Mesenchymal stem cell (in vitro differentiated cells and primary cell): ENCODE measurements at regions not wholly inside any gene's neighbourhood (a gene's known extent, or its start where the extent isn't known, plus 50 kb on each side); places are given as distances from the start of the nearest gene placed in this dataset.
A peak's percentile ranks its signal among the peaks of the same experiment; 100 is the strongest.

Experiments
- DNase-seq: peaks from one replicate; pipeline ENCODE4 v3.0.0-alpha.2; 2013
- H2AFZ ChIP-seq: one replicate; pipeline ENCODE4 v1.6.1; 2013; ENCODE audit warnings: low read depth, mild to moderate bottlenecking, control low read depth, inconsistent platforms, low read length, moderate library complexity
- H2AK5ac ChIP-seq: 2 replicates; pipeline ENCODE4 v1.6.1; 2013; ENCODE audit warnings: low read length, moderate library complexity, mild to moderate bottlenecking, inconsistent platforms; ENCODE audit not compliant: severe bottlenecking
- H2BK120ac ChIP-seq: one replicate; pipeline ENCODE4 v1.6.1; 2013; ENCODE audit warnings: low read depth, mild to moderate bottlenecking, inconsistent platforms, low read length, moderate library complexity
- H2BK12ac ChIP-seq, 2 experiments: one replicate each; pipeline ENCODE4 v1.6.1; 2013; ENCODE audit warnings: inconsistent platforms in 2 of 2, low read length in 2 of 2, mild to moderate bottlenecking in 2 of 2, moderate library complexity in 2 of 2, control low read depth in 1 of 2
- H2BK15ac ChIP-seq: one replicate; pipeline ENCODE4 v1.6.1; 2013; ENCODE audit warnings: mild to moderate bottlenecking, low read depth, inconsistent platforms; ENCODE audit not compliant: poor library complexity, severe bottlenecking
- H2BK5ac ChIP-seq: 2 replicates; pipeline ENCODE4 v1.6.1; 2013; ENCODE audit warnings: low read depth, mild to moderate bottlenecking, low read length, control low read depth, inconsistent platforms; ENCODE audit not compliant: poor library complexity, severe bottlenecking
- H3K14ac ChIP-seq, 2 experiments: one replicate each; pipeline ENCODE4 v1.6.1; 2013; ENCODE audit warnings: inconsistent platforms in 2 of 2, low read length in 2 of 2, control low read depth in 1 of 2, mild to moderate bottlenecking in 1 of 2, moderate library complexity in 1 of 2
- H3K18ac ChIP-seq, 2 experiments: one replicate each; pipeline ENCODE4 v1.6.1; 2013; ENCODE audit warnings: inconsistent platforms in 2 of 2, low read length in 2 of 2, control low read depth in 1 of 2, low read depth in 1 of 2, mild to moderate bottlenecking in 1 of 2
- H3K23ac ChIP-seq, 2 experiments: one replicate each; pipeline ENCODE4 v1.6.1; 2013; ENCODE audit warnings: inconsistent platforms in 2 of 2, low read length in 2 of 2, mild to moderate bottlenecking in 2 of 2, moderate library complexity in 2 of 2, control low read depth in 1 of 2
- H3K27ac ChIP-seq: 2 replicates; pipeline ENCODE4 v1.5.1; 2013; ENCODE audit warnings: mild to moderate bottlenecking, moderate library complexity, low read length, control low read depth, inconsistent platforms; ENCODE audit not compliant: poor library complexity, severe bottlenecking
- H3K27me3 ChIP-seq, 2 experiments: 2 replicates each; pipeline versions ENCODE4 v1.6.1 to v1.7.0; 2013; ENCODE audit warnings: low read length in 2 of 2, mild to moderate bottlenecking in 2 of 2, moderate library complexity in 2 of 2, control low read depth in 1 of 2, inconsistent platforms in 1 of 2; ENCODE audit not compliant: control insufficient read depth in 1 of 2, insufficient read depth in 1 of 2
- H3K36me3 ChIP-seq, 2 experiments: 2 replicates each; pipeline versions ENCODE4 v1.6.1 to v1.7.0; 2013; ENCODE audit warnings: low read length in 2 of 2, control low read depth in 1 of 2, inconsistent platforms in 1 of 2, low read depth in 1 of 2, mild to moderate bottlenecking in 1 of 2; ENCODE audit not compliant: insufficient read depth in 2 of 2, control insufficient read depth in 1 of 2
- H3K4ac ChIP-seq, 2 experiments: one replicate each; pipeline ENCODE4 v1.6.1; 2013; ENCODE audit warnings: inconsistent platforms in 2 of 2, low read length in 2 of 2, mild to moderate bottlenecking in 2 of 2, moderate library complexity in 2 of 2, control low read depth in 1 of 2, low read depth in 1 of 2
- H3K4me1 ChIP-seq: 2 replicates; pipeline ENCODE4 v1.6.1; 2013; ENCODE audit warnings: low read depth, low read length, control low read depth; ENCODE audit not compliant: control insufficient read depth, insufficient read depth
- H3K4me2 ChIP-seq: 2 replicates; pipeline ENCODE4 v1.6.1; 2013; ENCODE audit warnings: low read length, mild to moderate bottlenecking, inconsistent platforms; ENCODE audit not compliant: poor library complexity, severe bottlenecking
- H3K4me3 ChIP-seq, 2 experiments: 2 replicates each; pipeline versions ENCODE4 v1.5.1 to v1.7.0; 2013; ENCODE audit warnings: low read length in 2 of 2, mild to moderate bottlenecking in 2 of 2, control low read depth in 1 of 2, low read depth in 1 of 2; ENCODE audit not compliant: insufficient read depth in 1 of 2
- H3K79me1 ChIP-seq: replicated peaks from 2 replicates; pipeline ENCODE4 v1.6.1; 2013; ENCODE audit warnings: mild to moderate bottlenecking, control low read depth, low read length, inconsistent platforms; ENCODE audit not compliant: poor library complexity, severe bottlenecking
- H3K9ac ChIP-seq: 2 replicates; pipeline ENCODE4 v1.7.0; 2013; ENCODE audit warnings: mild to moderate bottlenecking, low read length, moderate library complexity
- H3K9me3 ChIP-seq: 2 replicates; pipeline ENCODE4 v1.7.0; 2013; ENCODE audit warnings: mild to moderate bottlenecking, low read length; ENCODE audit not compliant: control insufficient read depth
- H4K8ac ChIP-seq: one replicate; pipeline ENCODE4 v1.6.1; 2013; ENCODE audit warnings: inconsistent platforms, mild to moderate bottlenecking, low read length, moderate library complexity
- H4K91ac ChIP-seq: one replicate; pipeline ENCODE4 v1.6.1; 2013; ENCODE audit warnings: mild to moderate bottlenecking, low read length, inconsistent platforms
- WGBS: methylation state at CpG from one replicate; pipeline ENCODE4 v1.1.7; 2013; ENCODE audit warnings: mixed read lengths; 5-methylcytosine and 5-hydroxymethylcytosine counted together

GRCh38 chr10:4549139-4549653 is 276.8 kb upstream of the AKR1E2 start:
- no peak overlapping the region for H4K8ac ChIP-seq
- H2AFZ ChIP-seq = no peak overlapping the region
- H3K4me1 ChIP-seq = peaks cover 3% of the 10 kb centered on the region
- H3K79me1 ChIP-seq = no peaks in the 10 kb centered on the region
- no peak overlapping the region for H2BK12ac ChIP-seq
- H4K91ac ChIP-seq = no peak overlapping the region
- 100% methylated on average over 1 of the region's 2 CpGs for WGBS
- H3K18ac ChIP-seq = no peak overlapping the region
- no peaks in the 10 kb centered on the region for H3K27me3 ChIP-seq
- peak; percentile 32 for DNase-seq
- H2BK15ac ChIP-seq = no peak overlapping the region
- H3K9ac ChIP-seq = no peak overlapping the region
- no peak overlapping the region for H3K4me3 ChIP-seq
- no peaks in the 10 kb centered on the region for H3K9me3 ChIP-seq
- no peak overlapping the region for H3K14ac ChIP-seq
- H3K4ac ChIP-seq = no peak overlapping the region
- no peak overlapping the region for H3K4me2 ChIP-seq
- H2BK5ac ChIP-seq = no peak overlapping the region
- H2AK5ac ChIP-seq = peak overlapping the region; percentile 59
- no peak overlapping the region for H2BK120ac ChIP-seq
- no peaks in the 10 kb centered on the region for H3K36me3 ChIP-seq
- no peak overlapping the region for H3K27ac ChIP-seq
- H3K23ac ChIP-seq = no peak overlapping the region

- H3K27ac ChIP-seq = peak overlapping the region; percentile 77
- H3K4ac ChIP-seq = no peak overlapping the region
- no peaks in the 10 kb centered on the region for H3K9me3 ChIP-seq
- no peaks in the 10 kb centered on the region for H3K36me3 ChIP-seq
- no peak overlapping the region for H2BK5ac ChIP-seq
- no peaks in the 10 kb centered on the region for H3K79me1 ChIP-seq
- no peak overlapping the region for H3K23ac ChIP-seq
- H2AFZ ChIP-seq = no peak overlapping the region
- H3K14ac ChIP-seq = no peak overlapping the region
- H2BK120ac ChIP-seq = no peak overlapping the region
- H3K4me3 ChIP-seq = no peak overlapping the region
- no peak overlapping the region for H4K91ac ChIP-seq
- no CpG with 5 or more reads among the region's 1 CpG for WGBS
- H2AK5ac ChIP-seq = no peak overlapping the region
- no peaks in the 10 kb centered on the region for H3K27me3 ChIP-seq
- H3K9ac ChIP-seq = peak overlapping the region; percentile 7
- H2BK12ac ChIP-seq = no peak overlapping the region
- peaks cover 3% of the 10 kb centered on the region for H3K4me1 ChIP-seq
- H2BK15ac ChIP-seq = no peak overlapping the region
- no peak overlapping the region for H3K18ac ChIP-seq
- no peak overlapping the region for H4K8ac ChIP-seq
- no peak overlapping the region for H3K4me2 ChIP-seq
- no peak for DNase-seq
These were observed 279.1 kb upstream of the AKR1E2 start for GRCh38 chr10:4546931-4547330.

GRCh38 chr10:4546500-4546899 is 279.5 kb upstream of the AKR1E2 start:
- Histone ChIP-seq H3K4me3 (no peak overlapping the region), H2AK5ac (no peak overlapping the region), H3K9ac (peak overlapping the region; percentile 7), H3K14ac (no peak overlapping the region), H4K8ac (no peak overlapping the region), H3K18ac (no peak overlapping the region), H2BK5ac (no peak overlapping the region), H3K36me3 (no peaks in the 10 kb centered on the region), H3K27ac (peak overlapping the region; percentile 77), H3K4me2 (no peak overlapping the region), H3K4ac (no peak overlapping the region), H4K91ac (no peak overlapping the region), H3K4me1 (peaks cover 6% of the 10 kb centered on the region), H2BK15ac (no peak overlapping the region), H2BK12ac (no peak overlapping the region), H3K27me3 (no peaks in the 10 kb centered on the region), H2BK120ac (no peak overlapping the region), H3K79me1 (no peaks in the 10 kb centered on the region), H3K23ac (no peak overlapping the region), H3K9me3 (no peaks in the 10 kb centered on the region), H2AFZ (no peak overlapping the region)
- DNase-seq = peak; percentile 56
- 44% methylated on average over 4 of the region's 7 CpGs for WGBS

- Histone ChIP-seq H3K4ac (no peak overlapping the region), H3K4me2 (no peak overlapping the region), H3K23ac (no peak overlapping the region), H3K36me3 (no peaks in the 10 kb centered on the region), H2BK15ac (no peak overlapping the region), H2AFZ (no peak overlapping the region), H4K91ac (no peak overlapping the region), H3K27me3 (no peaks in the 10 kb centered on the region), H3K79me1 (no peaks in the 10 kb centered on the region), H3K18ac (no peak overlapping the region), H3K4me1 (peaks cover 7% of the 10 kb centered on the region), H3K27ac (peak overlapping the region; percentile 46), H2BK12ac (no peak overlapping the region), H2AK5ac (no peak overlapping the region), H3K9ac (peak overlapping the region; percentile 64), H3K4me3 (no peak overlapping the region), H2BK5ac (no peak overlapping the region), H2BK120ac (no peak overlapping the region), H3K14ac (no peak overlapping the region), H4K8ac (no peak overlapping the region), H3K9me3 (no peaks in the 10 kb centered on the region)
- no peak for DNase-seq
- 79% methylated on average over 6 of the region's 7 CpGs for WGBS
These were observed 280.9 kb upstream of the AKR1E2 start for GRCh38 chr10:4545062-4545461.
